ENCODE measurements at regions not wholly inside any gene's neighbourhood (a gene's known extent, or its start where the extent isn't known, plus 50 kb on each side); places are given as distances from the start of the nearest gene placed in this dataset.

DNA sequence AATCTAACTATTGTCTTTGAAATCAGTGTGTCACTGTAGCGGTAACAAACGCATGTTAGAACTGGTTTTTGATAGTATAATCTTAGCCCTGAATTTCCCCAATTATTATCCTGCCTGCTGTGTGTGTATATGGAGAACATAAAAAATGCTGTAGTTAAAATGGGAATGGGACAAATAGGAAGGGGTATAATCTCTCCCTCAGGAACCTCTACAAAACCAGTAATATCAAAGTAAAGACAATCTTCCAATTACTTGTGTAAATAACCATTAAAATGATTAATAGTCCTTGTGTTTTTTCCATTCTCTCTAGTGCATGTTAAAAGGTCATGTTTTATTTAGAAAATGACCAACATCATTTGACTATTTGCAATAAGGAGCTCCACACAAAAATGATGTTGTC is 200.1 kb upstream of the TMTC1 start:
- no peaks in the 10 kb centered on the region for H3K79me2 ChIP-seq
- 90% methylated on average over 2 of the region's 2 CpGs for WGBS (ENCODE audit: low lambda C conversion rate, missing lambda C conversion rate)
- no peak overlapping the region for H2AFZ ChIP-seq
- no peaks in the 10 kb centered on the region for H3K4me1 ChIP-seq (ENCODE audit: insufficient read depth)
- no peaks in the 10 kb centered on the region for H3K9me3 ChIP-seq (ENCODE audit: low read depth)
- no peaks in the 10 kb centered on the region for H3K9me2 ChIP-seq (replicated peaks; ENCODE audit: insufficient read depth)
- H3K27me3 ChIP-seq, result no peaks in the 10 kb centered on the region
- no peaks in the 10 kb centered on the region for H4K20me1 ChIP-seq (ENCODE audit: insufficient read depth, poor library complexity, severe bottlenecking)
- no peak for DNase-seq (ENCODE audit: low spot score)
- H3K4me3 ChIP-seq, result no peak overlapping the region
- H3K27ac ChIP-seq, result no peak overlapping the region
- H3K4me2 ChIP-seq, result no peak overlapping the region
- no peaks in the 10 kb centered on the region for H3K36me3 ChIP-seq (replicated peaks; ENCODE audit: insufficient read depth, low read depth)
- no peak for TF ChIP-seq EZH2phosphoT487 (IDR thresholded peaks at IDR 0.05; ENCODE audit: low read depth, severe bottlenecking, unreplicated experiment)
- no peak for TF ChIP-seq EZH2 (IDR thresholded peaks at IDR 0.05; ENCODE audit: borderline replicate concordance)
- TF ChIP-seq, protein P1, sequence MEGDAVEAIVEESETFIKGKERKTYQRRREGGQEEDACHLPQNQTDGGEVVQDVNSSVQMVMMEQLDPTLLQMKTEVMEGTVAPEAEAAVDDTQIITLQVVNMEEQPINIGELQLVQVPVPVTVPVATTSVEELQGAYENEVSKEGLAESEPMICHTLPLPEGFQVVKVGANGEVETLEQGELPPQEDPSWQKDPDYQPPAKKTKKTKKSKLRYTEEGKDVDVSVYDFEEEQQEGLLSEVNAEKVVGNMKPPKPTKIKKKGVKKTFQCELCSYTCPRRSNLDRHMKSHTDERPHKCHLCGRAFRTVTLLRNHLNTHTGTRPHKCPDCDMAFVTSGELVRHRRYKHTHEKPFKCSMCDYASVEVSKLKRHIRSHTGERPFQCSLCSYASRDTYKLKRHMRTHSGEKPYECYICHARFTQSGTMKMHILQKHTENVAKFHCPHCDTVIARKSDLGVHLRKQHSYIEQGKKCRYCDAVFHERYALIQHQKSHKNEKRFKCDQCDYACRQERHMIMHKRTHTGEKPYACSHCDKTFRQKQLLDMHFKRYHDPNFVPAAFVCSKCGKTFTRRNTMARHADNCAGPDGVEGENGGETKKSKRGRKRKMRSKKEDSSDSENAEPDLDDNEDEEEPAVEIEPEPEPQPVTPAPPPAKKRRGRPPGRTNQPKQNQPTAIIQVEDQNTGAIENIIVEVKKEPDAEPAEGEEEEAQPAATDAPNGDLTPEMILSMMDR (IDR thresholded peaks at IDR 0.05; ENCODE audit: poor library complexity), result no peak

DNA sequence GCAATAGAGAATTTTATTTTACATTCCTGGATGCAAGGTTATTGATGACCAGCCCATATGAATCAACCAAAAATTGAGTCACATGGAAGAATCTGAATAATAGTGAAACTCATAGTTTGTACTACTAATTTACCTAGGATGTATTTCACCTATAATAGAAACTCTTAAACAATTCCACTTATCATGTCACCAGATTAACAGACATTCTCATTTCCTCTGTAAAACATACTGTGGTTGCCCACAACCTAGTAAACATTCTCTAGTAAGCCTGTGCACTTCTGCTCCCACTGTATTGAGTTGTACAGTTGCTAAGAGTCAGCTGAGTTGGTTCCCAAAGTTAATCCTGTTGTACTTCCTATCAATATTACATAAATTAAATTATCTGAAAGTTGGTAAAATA is 196.6 kb upstream of the TMTC1 start:
- Histone ChIP-seq H3K9me2 (replicated peaks; ENCODE audit: insufficient read depth) (no peaks in the 10 kb centered on the region), H3K4me2 (no peak overlapping the region), H4K20me1 (ENCODE audit: insufficient read depth, poor library complexity, severe bottlenecking) (no peaks in the 10 kb centered on the region), H3K4me1 (ENCODE audit: insufficient read depth) (no peaks in the 10 kb centered on the region), H3K27ac (no peak overlapping the region), H3K27me3 (no peaks in the 10 kb centered on the region), H3K4me3 (no peak overlapping the region), H3K79me2 (no peaks in the 10 kb centered on the region), H2AFZ (no peak overlapping the region), H3K36me3 (replicated peaks; ENCODE audit: insufficient read depth, low read depth) (no peaks in the 10 kb centered on the region), H3K9me3 (ENCODE audit: low read depth) (no peaks in the 10 kb centered on the region)
- TF ChIP-seq EZH2 (IDR thresholded peaks at IDR 0.05; ENCODE audit: borderline replicate concordance) (no peak), EZH2phosphoT487 (IDR thresholded peaks at IDR 0.05; ENCODE audit: low read depth, severe bottlenecking, unreplicated experiment) (no peak)
- TF ChIP-seq, protein P1 (IDR thresholded peaks at IDR 0.05; ENCODE audit: poor library complexity), result no peak
- no peak for DNase-seq (ENCODE audit: low spot score)

DNA sequence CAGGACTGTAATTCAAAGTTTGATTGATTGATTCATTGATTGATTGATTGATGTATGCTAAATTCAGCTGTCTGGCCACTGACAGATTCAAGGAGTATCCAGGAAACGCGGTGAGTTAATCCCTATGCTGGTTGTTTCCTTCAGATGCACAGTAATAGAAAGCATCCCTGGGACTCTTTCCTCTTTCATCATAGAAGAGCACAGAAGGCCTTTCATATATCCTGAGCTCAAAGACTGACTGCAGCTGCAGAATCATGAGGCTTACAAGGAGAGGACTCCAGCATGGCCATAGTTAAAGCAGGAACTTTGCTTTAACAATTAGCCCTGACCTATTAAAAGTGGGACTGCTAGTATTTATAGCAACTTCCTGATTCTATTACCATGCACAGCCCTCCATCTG is 187.7 kb upstream of the TMTC1 start:
- Histone ChIP-seq H3K9me3 (ENCODE audit: low read depth) (no peaks in the 10 kb centered on the region), H3K9me2 (replicated peaks; ENCODE audit: insufficient read depth) (no peaks in the 10 kb centered on the region), H3K27ac (no peak overlapping the region), H3K27me3 (no peaks in the 10 kb centered on the region), H3K4me3 (no peak overlapping the region), H3K4me1 (ENCODE audit: insufficient read depth) (no peaks in the 10 kb centered on the region), H2AFZ (no peak overlapping the region), H3K4me2 (no peak overlapping the region), H4K20me1 (ENCODE audit: insufficient read depth, poor library complexity, severe bottlenecking) (no peaks in the 10 kb centered on the region), H3K36me3 (replicated peaks; ENCODE audit: insufficient read depth, low read depth) (no peaks in the 10 kb centered on the region), H3K79me2 (no peaks in the 10 kb centered on the region)
- DNase-seq (ENCODE audit: low spot score), result no peak
- 61% methylated on average over 2 of the region's 2 CpGs for WGBS (ENCODE audit: low lambda C conversion rate, missing lambda C conversion rate)
- TF ChIP-seq EZH2phosphoT487 (IDR thresholded peaks at IDR 0.05; ENCODE audit: low read depth, severe bottlenecking, unreplicated experiment), result no peak
- TF ChIP-seq EZH2 (IDR thresholded peaks at IDR 0.05; ENCODE audit: borderline replicate concordance), result no peak
- TF ChIP-seq, protein P1 (IDR thresholded peaks at IDR 0.05; ENCODE audit: poor library complexity), result no peak

DNA sequence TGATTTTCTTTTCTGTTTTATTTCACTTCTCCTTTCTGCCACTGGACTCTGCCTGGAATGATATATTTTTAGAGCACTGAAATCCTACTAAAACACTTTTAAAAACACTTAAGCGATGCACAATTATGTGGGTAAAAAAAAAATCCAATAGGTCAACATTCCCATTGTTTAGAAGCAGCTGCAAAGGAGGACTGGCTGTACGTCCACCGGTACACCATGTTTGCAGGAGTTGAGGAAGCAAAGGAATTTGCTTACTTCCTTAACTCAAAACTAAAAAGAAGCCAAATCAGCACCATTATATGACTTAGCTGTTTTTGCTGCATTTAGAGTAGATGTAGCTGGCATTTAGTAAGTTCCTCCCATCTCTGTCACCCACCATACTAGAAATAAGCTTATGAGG is 186.8 kb upstream of the TMTC1 start:
- H3K9me3 ChIP-seq (ENCODE audit: low read depth), result no peaks in the 10 kb centered on the region
- no peaks in the 10 kb centered on the region for H3K4me1 ChIP-seq (ENCODE audit: insufficient read depth)
- no peaks in the 10 kb centered on the region for H4K20me1 ChIP-seq (ENCODE audit: insufficient read depth, poor library complexity, severe bottlenecking)
- no peak overlapping the region for H2AFZ ChIP-seq
- no peak overlapping the region for H3K4me2 ChIP-seq
- no peaks in the 10 kb centered on the region for H3K79me2 ChIP-seq
- H3K27ac ChIP-seq, result no peak overlapping the region
- no peaks in the 10 kb centered on the region for H3K27me3 ChIP-seq
- DNase-seq (ENCODE audit: low spot score), result no peak
- no peak for TF ChIP-seq EZH2 (IDR thresholded peaks at IDR 0.05; ENCODE audit: borderline replicate concordance)
- TF ChIP-seq, protein P1 (IDR thresholded peaks at IDR 0.05; ENCODE audit: poor library complexity), result no peak
- TF ChIP-seq EZH2phosphoT487 (IDR thresholded peaks at IDR 0.05; ENCODE audit: low read depth, severe bottlenecking, unreplicated experiment), result no peak
- H3K9me2 ChIP-seq (replicated peaks; ENCODE audit: insufficient read depth), result no peaks in the 10 kb centered on the region
- H3K36me3 ChIP-seq (replicated peaks; ENCODE audit: insufficient read depth, low read depth), result no peaks in the 10 kb centered on the region
- WGBS (ENCODE audit: low lambda C conversion rate, missing lambda C conversion rate), result 65% methylated on average over 3 of the region's 3 CpGs
- H3K4me3 ChIP-seq, result no peak overlapping the region
